GM23248 (cell line): ENCODE measurements at regions not wholly inside any gene's neighbourhood (a gene's known extent, or its start where the extent isn't known, plus 50 kb on each side); places are given as distances from the start of the nearest gene placed in this dataset.

Experiments
- EZH2 ChIP-seq: fragments of 200-600 bp; sonication (generic); IDR thresholded peaks from 2 replicates; pipeline ENCODE4 v1.6.1; 2018; ENCODE audit warnings: antibody characterized with exemption, mild to moderate bottlenecking; ENCODE audit not compliant: insufficient read depth, poor library complexity, severe bottlenecking
- EZH2phosphoT487 ChIP-seq: fragments of 200-600 bp; sonication (generic); IDR thresholded peaks from 2 replicates; pipeline ENCODE4 v1.6.1; 2018; ENCODE audit warnings: antibody characterized with exemption, moderate library complexity, mild to moderate bottlenecking, low read depth; ENCODE audit not compliant: insufficient read depth

GRCh38 chr12:94856324-94856723 lies 147.2 kb downstream of the NDUFA12 start:
- no peak for TF ChIP-seq EZH2
- TF ChIP-seq EZH2phosphoT487 = no peak
